ENCODE measurements at regions not wholly inside any gene's neighbourhood (a gene's known extent, or its start where the extent isn't known, plus 50 kb on each side); places are given as distances from the start of the nearest gene placed in this dataset.

DNA sequence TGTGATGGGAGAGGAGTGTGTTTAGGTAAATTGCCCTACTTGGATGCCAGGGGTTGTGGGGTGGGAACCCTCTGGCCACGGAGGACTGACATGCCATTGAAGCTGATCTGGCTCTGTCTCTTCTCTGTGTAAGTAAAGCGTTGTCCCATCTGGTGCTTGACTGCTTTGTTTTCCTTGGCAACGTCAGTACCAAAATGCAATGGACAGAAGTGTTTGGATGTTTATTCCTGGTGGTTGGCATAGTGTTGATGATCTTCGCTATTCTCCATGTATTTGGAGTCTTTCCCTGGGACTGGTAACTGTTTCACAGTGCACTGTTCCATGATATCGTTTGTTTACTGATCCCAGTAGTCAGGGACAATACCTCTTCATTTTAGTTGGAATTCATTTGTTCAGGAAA, 130.5 kb upstream of the MCTP2 start:
- TF ChIP-seq, protein P1, sequence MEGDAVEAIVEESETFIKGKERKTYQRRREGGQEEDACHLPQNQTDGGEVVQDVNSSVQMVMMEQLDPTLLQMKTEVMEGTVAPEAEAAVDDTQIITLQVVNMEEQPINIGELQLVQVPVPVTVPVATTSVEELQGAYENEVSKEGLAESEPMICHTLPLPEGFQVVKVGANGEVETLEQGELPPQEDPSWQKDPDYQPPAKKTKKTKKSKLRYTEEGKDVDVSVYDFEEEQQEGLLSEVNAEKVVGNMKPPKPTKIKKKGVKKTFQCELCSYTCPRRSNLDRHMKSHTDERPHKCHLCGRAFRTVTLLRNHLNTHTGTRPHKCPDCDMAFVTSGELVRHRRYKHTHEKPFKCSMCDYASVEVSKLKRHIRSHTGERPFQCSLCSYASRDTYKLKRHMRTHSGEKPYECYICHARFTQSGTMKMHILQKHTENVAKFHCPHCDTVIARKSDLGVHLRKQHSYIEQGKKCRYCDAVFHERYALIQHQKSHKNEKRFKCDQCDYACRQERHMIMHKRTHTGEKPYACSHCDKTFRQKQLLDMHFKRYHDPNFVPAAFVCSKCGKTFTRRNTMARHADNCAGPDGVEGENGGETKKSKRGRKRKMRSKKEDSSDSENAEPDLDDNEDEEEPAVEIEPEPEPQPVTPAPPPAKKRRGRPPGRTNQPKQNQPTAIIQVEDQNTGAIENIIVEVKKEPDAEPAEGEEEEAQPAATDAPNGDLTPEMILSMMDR (IDR thresholded peaks at IDR 0.05): no peak
- no peak for TF ChIP-seq POLR2A (IDR thresholded peaks at IDR 0.05)

Measured in testis (tissue), 2 donors.